Transverse colon (tissue), 4 donors: ENCODE measurements at regions not wholly inside any gene's neighbourhood (a gene's known extent, or its start where the extent isn't known, plus 50 kb on each side); places are given as distances from the start of the nearest gene placed in this dataset.

ENCODE experiments used
- DNase-seq: peaks from one replicate; pipeline ENCODE4 v3.0.0-alpha.2; 2019
- H3K27ac ChIP-seq, 4 donors: fragments of 200-600 bp; sonication (generic); 2 replicates each; pipeline ENCODE4 v1.5.1; 2016 to 2018; ENCODE audit warnings: inconsistent platforms in 4 of 4
- H3K27me3 ChIP-seq: fragments of 200-600 bp; sonication (generic); 2 replicates; pipeline ENCODE4 v1.5.1; 2017; ENCODE audit warnings: inconsistent platforms
- H3K36me3 ChIP-seq, 4 donors: fragments of 200-600 bp; sonication (generic); 2 replicates each; pipeline ENCODE4 v1.5.1; 2017 to 2019; ENCODE audit warnings: inconsistent platforms in 4 of 4
- H3K4me1 ChIP-seq, 4 donors: fragments of 200-600 bp; sonication (generic); 2 replicates each; pipeline ENCODE4 v1.5.1; 2017 to 2020; ENCODE audit warnings: inconsistent platforms in 4 of 4
- H3K4me3 ChIP-seq, 4 donors: fragments of 200-600 bp; sonication (generic); 1 replicate in 1 of 4; 2 replicates in 3 of 4; pipeline versions ENCODE4 v1.5.1 to v1.6.1; 2017 to 2019; ENCODE audit warnings: inconsistent platforms in 4 of 4
- H3K9me3 ChIP-seq, 2 donors: fragments of 200-600 bp; sonication (generic); 2 replicates each; pipeline ENCODE4 v1.5.1; 2017 to 2019; ENCODE audit warnings: inconsistent platforms in 2 of 2
- EP300 ChIP-seq: sonication (generic); formaldehyde crosslinking; IDR thresholded peaks from one replicate; pipeline ENCODE4 v1.6.1; 2017; ENCODE audit warnings: antibody characterized with exemption, low read depth
- POLR2A ChIP-seq: fragments of 450-650 bp; IDR thresholded peaks from one replicate; pipeline ENCODE4 v1.6.1; 2016; ENCODE audit warnings: antibody characterized with exemption, mild to moderate bottlenecking, moderate library complexity
- POLR2AphosphoS5 ChIP-seq, 3 donors: sonication (generic); formaldehyde crosslinking; IDR thresholded peaks; one replicate each; pipeline ENCODE4 v1.6.1; 2016; ENCODE audit warnings: antibody characterized with exemption in 3 of 3
- WGBS, 2 donors: methylation state at CpG; one replicate each; pipeline ENCODE4 v1.1.5; 2018; ENCODE audit warnings: low coverage in 1 of 2; 5-methylcytosine and 5-hydroxymethylcytosine counted together
- in situ Hi-C, 4 donors: fragments of 200-750 bp; cut with MboI; loops; one replicate each; pipeline versions ENCODE4 v1.15.0 to v1.15.1; 2017; ENCODE audit warnings: low sequenced_read_pairs in 3 of 4, low pct_ligation_motif_present in 1 of 4, low pct_unique_long_range_greater_than_20kb in 1 of 4
- intact Hi-C: fragments of 100-400 bp; cut with DNase I; formaldehyde crosslinking; loops from one replicate; pipeline ENCODE4 v1.15.1; 2023; ENCODE audit warnings: low total_unique reads
- TF ChIP-seq, protein P1 (sequence below), 5 experiments: fragments of 200-600 bp in 3 of 5; fragments of 450-650 bp in 2 of 5; sonication (generic) in 3 of 5; IDR thresholded peaks; 1 replicate in 2 of 5; 2 replicates in 3 of 5; pipeline ENCODE4 v1.5.1; 2016 to 2017; ENCODE audit warnings: antibody characterized with exemption in 5 of 5, inconsistent platforms in 3 of 5, mild to moderate bottlenecking in 2 of 5, moderate library complexity in 1 of 5

GRCh38 chr3:19811689-19812088 is 122.3 kb downstream of the EFHB start:
- Histone ChIP-seq H3K27me3 (no peaks in the 10 kb centered on the region), H3K4me3 (no peak overlapping the region), H3K4me1 (no peaks in the 10 kb centered on the region), H3K9me3 (no peaks in the 10 kb centered on the region), H3K36me3 (no peaks in the 10 kb centered on the region), H3K27ac (no peak overlapping the region)
- 28 to 45% methylated on average over 2 to 3 of the region's 3 CpGs for WGBS, 2 donors
- intact Hi-C loops, result no loop called here
- in situ Hi-C loops, result no loop called here
- TF ChIP-seq POLR2A, result no peak
- TF ChIP-seq POLR2AphosphoS5 (IDR thresholded peaks at IDR 0.05), result no peak
- TF ChIP-seq, protein P1, sequence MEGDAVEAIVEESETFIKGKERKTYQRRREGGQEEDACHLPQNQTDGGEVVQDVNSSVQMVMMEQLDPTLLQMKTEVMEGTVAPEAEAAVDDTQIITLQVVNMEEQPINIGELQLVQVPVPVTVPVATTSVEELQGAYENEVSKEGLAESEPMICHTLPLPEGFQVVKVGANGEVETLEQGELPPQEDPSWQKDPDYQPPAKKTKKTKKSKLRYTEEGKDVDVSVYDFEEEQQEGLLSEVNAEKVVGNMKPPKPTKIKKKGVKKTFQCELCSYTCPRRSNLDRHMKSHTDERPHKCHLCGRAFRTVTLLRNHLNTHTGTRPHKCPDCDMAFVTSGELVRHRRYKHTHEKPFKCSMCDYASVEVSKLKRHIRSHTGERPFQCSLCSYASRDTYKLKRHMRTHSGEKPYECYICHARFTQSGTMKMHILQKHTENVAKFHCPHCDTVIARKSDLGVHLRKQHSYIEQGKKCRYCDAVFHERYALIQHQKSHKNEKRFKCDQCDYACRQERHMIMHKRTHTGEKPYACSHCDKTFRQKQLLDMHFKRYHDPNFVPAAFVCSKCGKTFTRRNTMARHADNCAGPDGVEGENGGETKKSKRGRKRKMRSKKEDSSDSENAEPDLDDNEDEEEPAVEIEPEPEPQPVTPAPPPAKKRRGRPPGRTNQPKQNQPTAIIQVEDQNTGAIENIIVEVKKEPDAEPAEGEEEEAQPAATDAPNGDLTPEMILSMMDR (IDR thresholded peaks at IDR 0.05), result no peak
- TF ChIP-seq EP300, result no peak
- no peak for DNase-seq

- WGBS, 2 donors, result 61 to 62% methylated on average over 3 of the region's 3 CpGs
- Histone ChIP-seq H3K4me3 (no peak overlapping the region), H3K4me1 (no peaks in the 10 kb centered on the region), H3K36me3 (no peaks in the 10 kb centered on the region), H3K9me3 (no peaks in the 10 kb centered on the region), H3K27ac (no peak overlapping the region), H3K27me3 (no peaks in the 10 kb centered on the region)
- in situ Hi-C loops, result no loop called here
- TF ChIP-seq POLR2AphosphoS5 (IDR thresholded peaks at IDR 0.05), result no peak
- intact Hi-C loops, result no loop called here
- no peak for DNase-seq
Observed at GRCh38 chr3:19808834-19809233, 125.2 kb downstream of the EFHB start.

DNA sequence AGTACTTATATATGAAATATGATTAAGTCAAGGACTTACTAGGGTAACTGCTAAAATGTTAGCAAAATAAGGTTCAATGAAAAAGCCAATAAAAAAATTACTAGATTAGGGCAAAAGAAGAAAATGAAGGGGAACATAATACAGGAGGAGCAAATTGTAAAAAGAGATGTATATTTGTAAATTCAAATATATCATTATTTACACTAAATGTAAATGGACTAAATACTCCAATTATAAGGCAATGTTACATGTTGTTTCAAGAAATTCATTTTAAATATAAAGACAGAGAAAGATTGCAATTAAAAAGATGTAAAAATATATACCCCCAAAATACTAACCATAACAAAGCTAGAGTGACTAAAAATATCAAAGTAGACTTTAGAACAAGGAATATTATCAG is 134.1 kb downstream of the EFHB start:
- no peaks in the 10 kb centered on the region for H3K4me1 ChIP-seq
- no peaks in the 10 kb centered on the region for H3K27me3 ChIP-seq
- intact Hi-C loops, result no loop called here
- TF ChIP-seq EP300, result no peak
- no peak for TF ChIP-seq POLR2AphosphoS5 (IDR thresholded peaks at IDR 0.05)
- no peak for TF ChIP-seq POLR2A
- TF ChIP-seq, protein P1 (IDR thresholded peaks at IDR 0.05), result no peak
- no peak for DNase-seq
- H3K27ac ChIP-seq, result no peak overlapping the region
- no peaks in the 10 kb centered on the region for H3K36me3 ChIP-seq
- in situ Hi-C loops, result no loop called here
- no peak overlapping the region for H3K4me3 ChIP-seq
- H3K9me3 ChIP-seq, result no peaks in the 10 kb centered on the region

GRCh38 chr3:19799115-19799514 is 134.9 kb downstream of the EFHB start:
- Histone ChIP-seq H3K27ac (no peak overlapping the region), H3K4me3 (no peak overlapping the region), H3K36me3 (no peaks in the 10 kb centered on the region), H3K9me3 (no peaks in the 10 kb centered on the region), H3K4me1 (no peaks in the 10 kb centered on the region), H3K27me3 (no peaks in the 10 kb centered on the region)
- intact Hi-C loops (no loop called here), in situ Hi-C loops (no loop called here)
- TF ChIP-seq POLR2A (no peak), EP300 (no peak)
- TF ChIP-seq, protein P1 (IDR thresholded peaks at IDR 0.05), result no peak
- DNase-seq, result no peak

GRCh38 chr3:19798324-19798723 is 135.7 kb downstream of the EFHB start:
- Histone ChIP-seq H3K9me3 (no peaks in the 10 kb centered on the region), H3K4me3 (no peak overlapping the region), H3K36me3 (no peaks in the 10 kb centered on the region), H3K27ac (no peak overlapping the region), H3K27me3 (no peaks in the 10 kb centered on the region), H3K4me1 (no peaks in the 10 kb centered on the region)
- TF ChIP-seq, protein P1 (IDR thresholded peaks at IDR 0.05), result no peak
- TF ChIP-seq POLR2AphosphoS5 (IDR thresholded peaks at IDR 0.05), result no peak
- TF ChIP-seq EP300, result no peak
- no peak for TF ChIP-seq POLR2A
- 78 to 81% methylated on average over 2 of the region's 2 CpGs for WGBS, 2 donors
- intact Hi-C loops, result no loop called here
- DNase-seq, result no peak
- in situ Hi-C loops, result no loop called here
